ENCODE measurements at regions not wholly inside any gene's neighbourhood (a gene's known extent, or its start where the extent isn't known, plus 50 kb on each side); places are given as distances from the start of the nearest gene placed in this dataset.

- DNase-seq (ENCODE audit: low spot score) = no peak
- Mint-ChIP-seq H3K9me3 (ENCODE audit: low read depth) (peaks cover 7% of the 10 kb centered on the region), H3K36me3 (ENCODE audit: low read depth) (no peaks in the 10 kb centered on the region), H3K27ac (ENCODE audit: unreplicated experiment) (no peak overlapping the region), H3K4me1 (ENCODE audit: low read depth) (no peaks in the 10 kb centered on the region), H3K4me3 (ENCODE audit: unreplicated experiment) (no peak overlapping the region), H3K27me3 (ENCODE audit: low read depth) (no peaks in the 10 kb centered on the region)
- no peak for TF ChIP-seq CTCF (IDR thresholded peaks at IDR 0.05)
Measured at GRCh38 chr2:228417526-228417925, 236.0 kb upstream of the SPHKAP start.

DNA sequence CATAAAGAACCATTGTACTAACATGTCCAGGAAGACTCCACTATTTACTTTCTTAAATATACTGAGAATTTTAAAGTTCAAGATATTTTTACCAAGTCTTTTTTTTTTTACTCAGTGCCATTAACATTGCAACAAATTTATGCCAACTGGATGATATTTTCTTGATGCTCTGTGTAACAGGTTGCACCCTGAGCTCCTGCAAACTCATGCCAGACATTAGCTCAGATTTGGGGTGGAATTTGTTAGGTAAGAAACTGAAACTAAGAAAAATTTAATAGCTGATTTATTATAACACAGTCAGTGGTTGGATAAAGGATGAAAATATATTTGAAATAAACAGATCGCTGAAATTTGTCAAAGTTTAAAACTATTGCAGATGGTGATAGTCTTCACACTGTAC, 228.6 kb upstream of the SPHKAP start:
- no peak for DNase-seq (ENCODE audit: low spot score)
- H3K9me3 Mint-ChIP-seq (ENCODE audit: low read depth) = no peaks in the 10 kb centered on the region
- no peak overlapping the region for H3K27ac Mint-ChIP-seq (ENCODE audit: unreplicated experiment)
- no peak for TF ChIP-seq CTCF (IDR thresholded peaks at IDR 0.05)
- H3K4me1 Mint-ChIP-seq (ENCODE audit: low read depth) = no peaks in the 10 kb centered on the region
- no peaks in the 10 kb centered on the region for H3K36me3 Mint-ChIP-seq (ENCODE audit: low read depth)
- H3K27me3 Mint-ChIP-seq (ENCODE audit: low read depth) = no peaks in the 10 kb centered on the region
- no peak overlapping the region for H3K4me3 Mint-ChIP-seq (ENCODE audit: unreplicated experiment)

DNA sequence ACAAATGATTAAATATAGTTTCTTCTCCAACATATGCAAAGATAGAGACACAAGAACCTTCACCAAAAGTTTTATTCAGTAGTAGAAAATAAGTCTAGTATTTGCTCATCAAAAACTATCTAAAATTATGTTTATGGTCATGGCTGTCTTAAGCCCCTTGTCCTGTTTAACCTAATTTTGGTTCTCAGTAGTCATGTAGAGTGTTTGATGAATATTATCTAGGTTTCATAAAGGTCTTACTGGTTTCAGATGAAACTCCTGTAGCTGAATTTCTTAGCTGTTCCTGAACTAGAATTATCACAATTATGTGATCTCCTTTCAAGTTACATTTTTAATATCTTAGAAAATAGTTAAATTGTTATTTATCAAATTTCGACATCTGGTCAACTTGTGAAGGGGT, 228.0 kb upstream of the SPHKAP start:
- DNase-seq (ENCODE audit: low spot score) = no peak
- Mint-ChIP-seq H3K4me1 (ENCODE audit: low read depth) (no peaks in the 10 kb centered on the region), H3K36me3 (ENCODE audit: low read depth) (no peaks in the 10 kb centered on the region), H3K27ac (ENCODE audit: unreplicated experiment) (no peak overlapping the region), H3K4me3 (ENCODE audit: unreplicated experiment) (no peak overlapping the region), H3K27me3 (ENCODE audit: low read depth) (no peaks in the 10 kb centered on the region), H3K9me3 (ENCODE audit: low read depth) (no peaks in the 10 kb centered on the region)
- no peak for TF ChIP-seq CTCF (IDR thresholded peaks at IDR 0.05)

DNA sequence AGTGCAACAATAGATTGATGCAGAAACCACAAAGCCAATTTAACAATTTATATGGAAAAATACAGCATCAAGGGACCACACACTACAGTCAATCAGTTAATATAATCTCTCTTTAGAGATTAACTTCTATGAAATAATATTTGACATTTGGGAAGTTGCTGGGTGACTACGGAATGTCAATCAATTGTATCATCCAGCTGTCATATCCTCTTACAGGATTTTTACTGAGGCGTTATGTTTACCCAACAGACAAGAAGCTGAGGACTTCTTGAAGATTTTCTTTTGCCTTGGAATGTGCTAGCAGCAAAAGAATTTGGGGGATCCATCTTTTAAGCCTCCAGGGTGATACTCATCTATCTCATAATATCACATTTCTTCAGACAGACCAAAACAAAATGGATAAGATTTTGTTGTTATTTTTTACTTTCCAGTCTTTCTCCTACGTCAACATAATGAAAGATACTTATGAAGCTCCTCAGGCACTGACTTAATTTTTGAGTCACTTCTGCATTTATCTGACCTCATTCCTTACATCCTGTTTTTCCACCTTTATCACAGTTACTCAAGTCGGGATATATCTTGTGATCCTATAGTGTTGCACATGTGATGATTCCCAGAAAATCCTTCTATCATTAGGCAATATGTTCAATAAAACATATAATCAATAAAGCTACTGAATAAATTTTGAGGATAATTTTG, 227.2 kb upstream of the SPHKAP start:
- no peak for DNase-seq (ENCODE audit: low spot score)
- no peaks in the 10 kb centered on the region for H3K27me3 Mint-ChIP-seq (ENCODE audit: low read depth)
- no peak for TF ChIP-seq CTCF (IDR thresholded peaks at IDR 0.05)
- H3K9me3 Mint-ChIP-seq (ENCODE audit: low read depth) = peaks cover 3% of the 10 kb centered on the region
- no peaks in the 10 kb centered on the region for H3K4me1 Mint-ChIP-seq (ENCODE audit: low read depth)
- no peak overlapping the region for H3K4me3 Mint-ChIP-seq (ENCODE audit: unreplicated experiment)
- H3K27ac Mint-ChIP-seq (ENCODE audit: unreplicated experiment) = no peak overlapping the region
- no peaks in the 10 kb centered on the region for H3K36me3 Mint-ChIP-seq (ENCODE audit: low read depth)

GRCh38 chr2:228407821-228408220, 226.3 kb upstream of the SPHKAP start:
- H3K9me3 Mint-ChIP-seq (ENCODE audit: low read depth) = peaks cover 3% of the 10 kb centered on the region
- H3K4me1 Mint-ChIP-seq (ENCODE audit: low read depth) = no peaks in the 10 kb centered on the region
- H3K27ac Mint-ChIP-seq (ENCODE audit: unreplicated experiment) = no peak overlapping the region
- TF ChIP-seq CTCF (IDR thresholded peaks at IDR 0.05) = no peak
- H3K4me3 Mint-ChIP-seq (ENCODE audit: unreplicated experiment) = no peak overlapping the region
- no peaks in the 10 kb centered on the region for H3K27me3 Mint-ChIP-seq (ENCODE audit: low read depth)
- H3K36me3 Mint-ChIP-seq (ENCODE audit: low read depth) = no peaks in the 10 kb centered on the region
- no peak for DNase-seq (ENCODE audit: low spot score)
